SH-SY5Y (cell line): ENCODE measurements at regions not wholly inside any gene's neighbourhood (a gene's known extent, or its start where the extent isn't known, plus 50 kb on each side); places are given as distances from the start of the nearest gene placed in this dataset.
A peak's percentile ranks its signal among the peaks of the same experiment; 100 is the strongest.

Experiments
- GATA2 ChIP-seq: IDR thresholded peaks from 2 replicates; pipeline ENCODE4 v1.6.1; 2011; ENCODE audit warnings: mild to moderate bottlenecking, low read depth, low read length
- GATA3 ChIP-seq: IDR thresholded peaks from 2 replicates; pipeline ENCODE4 v1.6.1; 2011; ENCODE audit warnings: low read depth, mild to moderate bottlenecking, low read length, moderate library complexity

- TF ChIP-seq GATA2: no peak
- TF ChIP-seq GATA3: no peak
These were observed 124.3 kb upstream of the RAB12 start for GRCh38 chr18:8484951-8485350.

GRCh38 chr18:8489761-8490160 is 119.5 kb upstream of the RAB12 start:
- TF ChIP-seq GATA2: no peak
- no peak for TF ChIP-seq GATA3

GRCh38 chr18:8491516-8491915 is 117.7 kb upstream of the RAB12 start:
- TF ChIP-seq GATA2: no peak

- TF ChIP-seq GATA2 (no peak), GATA3 (no peak)
These were observed 116.1 kb upstream of the RAB12 start for GRCh38 chr18:8493141-8493540.

- TF ChIP-seq GATA2 (no peak), GATA3 (no peak)
These were observed 113.1 kb upstream of the RAB12 start for GRCh38 chr18:8496186-8496585.

GRCh38 chr18:8498905-8499304 is 110.3 kb upstream of the RAB12 start:
- TF ChIP-seq GATA3 (no peak), GATA2 (no peak)

GRCh38 chr18:8499810-8500675 is 109.2 kb upstream of the RAB12 start:
- no peak for TF ChIP-seq GATA2
- TF ChIP-seq GATA3: no peak

GRCh38 chr18:8501044-8501443 is 108.2 kb upstream of the RAB12 start:
- TF ChIP-seq GATA2 (no peak), GATA3 (no peak)

GRCh38 chr18:8503248-8503647 is 106.0 kb upstream of the RAB12 start:
- TF ChIP-seq GATA3 (no peak), GATA2 (no peak)

GRCh38 chr18:8504424-8504823 is 104.8 kb upstream of the RAB12 start:
- no peak for TF ChIP-seq GATA2

GRCh38 chr18:8504880-8505435 is 104.3 kb upstream of the RAB12 start:
- TF ChIP-seq GATA3 (no peak), GATA2 (peak; percentile 89)

- TF ChIP-seq GATA2: no peak
These were observed 102.8 kb upstream of the RAB12 start for GRCh38 chr18:8506251-8507049.

- TF ChIP-seq GATA2: no peak
- TF ChIP-seq GATA3: no peak
These were observed 101.9 kb upstream of the RAB12 start for GRCh38 chr18:8507361-8507760.

GRCh38 chr18:8507915-8508705 is 101.1 kb upstream of the RAB12 start:
- TF ChIP-seq GATA3 (no peak), GATA2 (no peak)

GRCh38 chr18:8513249-8513648 is 96.0 kb upstream of the RAB12 start:
- TF ChIP-seq GATA2 (no peak), GATA3 (no peak)
